ENCODE measurements at regions not wholly inside any gene's neighbourhood (a gene's known extent, or its start where the extent isn't known, plus 50 kb on each side); places are given as distances from the start of the nearest gene placed in this dataset.

- TF ChIP-seq CTCF (IDR thresholded peaks at IDR 0.05; ENCODE audit: poor library complexity), result no peak
- no peak for TF ChIP-seq EZH2 (IDR thresholded peaks at IDR 0.05; ENCODE audit: borderline replicate concordance)
- TF ChIP-seq EZH2phosphoT487 (IDR thresholded peaks at IDR 0.05; ENCODE audit: low read depth, severe bottlenecking, unreplicated experiment), result no peak
These were observed 87.6 kb upstream of the RPL34 start for GRCh38 chr4:108532738-108533137.
